GM12878 (cell line): ENCODE measurements at regions not wholly inside any gene's neighbourhood (a gene's known extent, or its start where the extent isn't known, plus 50 kb on each side); places are given as distances from the start of the nearest gene placed in this dataset.

Source experiments
- ATAC-seq: fragments of 200-7000 bp; cut with Tn5 transposase; 3 replicates; pipeline ENCODE4 v1.9.1; 2020; ENCODE audit warnings: mild to moderate bottlenecking, moderate library complexity
- BruUV-seq: library from RNA; stranded (reverse); fragments of 400-500 nt; replicated peaks from 2 replicates; lab custom pipeline; 2021; lab: Mats Ljungman, UMichigan
- CTCF ChIA-PET: fragments of 300-600 bp; sonication (Branson Sonifier 250); formaldehyde crosslinking; extraction: SDS; loops from one replicate; lab custom pipeline; 2021; ENCODE audit warnings: inconsistent platforms; lab: Yijun Ruan, JAX
- POLR2A ChIA-PET: fragments of 350-600 bp; formaldehyde crosslinking; extraction: SDS; loops from one replicate; lab custom pipeline; 2021; ENCODE audit warnings: inconsistent platforms; lab: Charles Lee
- RAD21 ChIA-PET: fragments of 300-600 bp; sonication (Branson Sonifier 250); formaldehyde crosslinking; loops from one replicate; lab custom pipeline; 2023; ENCODE audit warnings: antibody characterized with exemption; ENCODE audit not compliant: unreplicated experiment; lab: Charles Lee
- SMC1A ChIA-PET: fragments of 300-600 bp; sonication (Branson Sonifier 250); formaldehyde crosslinking; loops from one replicate; lab custom pipeline; 2023; ENCODE audit not compliant: unreplicated experiment, uncharacterized antibody; lab: Charles Lee
- DNase-seq: peaks from one replicate; pipeline ENCODE4 v3.0.0-alpha.2; 2011; ENCODE audit warnings: low read depth, low spot score
- FAIRE-seq: peaks from 3 replicates; lab custom pipeline; 2011; peaks lifted over from hg19 to GRCh38; lab: Jason Lieb, UNC
- H2AFZ ChIP-seq: 2 replicates; pipeline ENCODE4 v1.6.0; 2011; ENCODE audit warnings: low read depth, low read length, control low read depth; ENCODE audit not compliant: control insufficient read depth
- H3K27ac ChIP-seq: 2 replicates; pipeline ENCODE4 v1.5.1; 2011; ENCODE audit warnings: control low read depth; ENCODE audit not compliant: control insufficient read depth, insufficient read depth
- H3K27me3 ChIP-seq, 2 experiments: replicated peaks in 1 of 2; 2 replicates each; pipeline versions ENCODE4 v1.6.0 to v1.6.1; 2011; ENCODE audit warnings: low read length in 1 of 2; ENCODE audit not compliant: control insufficient read depth in 2 of 2, insufficient read depth in 2 of 2
- H3K36me3 ChIP-seq, 2 experiments: 2 replicates each; pipeline ENCODE4 v1.5.1; 2011; ENCODE audit warnings: low read length in 1 of 2; ENCODE audit not compliant: control insufficient read depth in 2 of 2, insufficient read depth in 2 of 2
- H3K4me1 ChIP-seq: 2 replicates; pipeline ENCODE4 v1.6.1; 2011; ENCODE audit warnings: mild to moderate bottlenecking, low read length, moderate library complexity, mixed read lengths; ENCODE audit not compliant: control insufficient read depth, insufficient read depth
- H3K4me2 ChIP-seq: 2 replicates; pipeline ENCODE4 v1.6.0; 2011; ENCODE audit warnings: control low read depth; ENCODE audit not compliant: control insufficient read depth, insufficient read depth
- H3K4me3 ChIP-seq: fragments of 200-600 bp; sonication (generic); 2 replicates; pipeline ENCODE4 v1.5.1; 2016
- H3K79me2 ChIP-seq: 2 replicates; pipeline ENCODE4 v1.6.0; 2011; ENCODE audit warnings: low read length; ENCODE audit not compliant: control insufficient read depth, insufficient read depth
- H3K9ac ChIP-seq: 2 replicates; pipeline ENCODE4 v1.8.0; 2011; ENCODE audit warnings: low read length, control low read depth, mixed read lengths; ENCODE audit not compliant: control insufficient read depth, insufficient read depth
- H3K9me3 ChIP-seq: replicated peaks from 3 replicates; pipeline ENCODE4 v1.5.1; 2011; ENCODE audit warnings: mild to moderate bottlenecking, low read length; ENCODE audit not compliant: control insufficient read depth, insufficient read depth
- H4K20me1 ChIP-seq: 2 replicates; pipeline ENCODE4 v1.6.0; 2011; ENCODE audit not compliant: control insufficient read depth, insufficient read depth
- E2F8 ChIP-seq: fragments of 450-650 bp; IDR thresholded peaks from 2 replicates; pipeline ENCODE4 v1.6.1; 2018; ENCODE audit warnings: mild to moderate bottlenecking, low read depth, moderate library complexity; ENCODE audit not compliant: partially characterized antibody
- E4F1 ChIP-seq: fragments of 450-650 bp; IDR thresholded peaks from 2 replicates; pipeline ENCODE4 v1.6.1; 2018; ENCODE audit warnings: borderline replicate concordance, mild to moderate bottlenecking; ENCODE audit not compliant: partially characterized antibody
- GATAD2B ChIP-seq: fragments of 450-650 bp; conservative IDR thresholded peaks from 2 replicates; pipeline ENCODE4 v1.6.1; 2017; ENCODE audit warnings: low read depth, mild to moderate bottlenecking, moderate library complexity
- JUND ChIP-seq: IDR thresholded peaks from 2 replicates; pipeline ENCODE4 v1.6.1; 2012; ENCODE audit warnings: low read depth, mild to moderate bottlenecking, low read length, improper control_type of control experiment, moderate library complexity
- RAD21 ChIP-seq: IDR thresholded peaks from 2 replicates; pipeline ENCODE4 v1.6.1; 2011; ENCODE audit warnings: mild to moderate bottlenecking, low read depth, low read length, moderate library complexity; ENCODE audit not compliant: insufficient read depth
- WGBS: methylation state at CpG from one replicate; pipeline ENCODE4 v1.1.6; 2016; ENCODE audit warnings: low lambda C conversion rate; ENCODE audit not compliant: insufficient replicate concordance, insufficient coverage; ENCODE audit errors: missing lambda C conversion rate; 5-methylcytosine and 5-hydroxymethylcytosine counted together
- in situ Hi-C: fragments of 300-500 bp; cut with MboI; formaldehyde crosslinking; loops from 9 replicates; pipeline ENCODE4 v1.14.3; 2018; ENCODE audit warnings: mixed read lengths
- intact Hi-C: fragments of 100-400 bp; cut with micrococcal nuclease; formaldehyde crosslinking; loops from one replicate; pipeline ENCODE4 v1.14.2; 2022; ENCODE audit not compliant: unreplicated experiment

GRCh38 chr7:112986256-112987031, 100.2 kb downstream of the GPR85 start:
- 2% methylated on average over 3 of the region's 3 CpGs for WGBS
- ATAC-seq (no peak), FAIRE-seq (no peak), DNase-seq (no peak)
- in situ Hi-C loops: no loop called here
- Histone ChIP-seq H3K27me3 (no peaks in the 10 kb centered on the region), H3K9me3 (no peaks in the 10 kb centered on the region), H2AFZ (no peak overlapping the region), H3K36me3 (no peaks in the 10 kb centered on the region), H3K79me2 (no peaks in the 10 kb centered on the region), H3K4me1 (peaks cover 8% of the 10 kb centered on the region), H3K9ac (no peak overlapping the region)
- CTCF ChIA-PET: interaction anchor here (1.4 kb wide), 1 partner anchor 20 kb away, joined by 3 read pairs; no protein-coding TSS in a partner anchor
- BruUV-seq: no TSS peak
- SMC1A ChIA-PET: no interaction called here
- RAD21 ChIA-PET: no interaction called here
- intact Hi-C loops: no loop called here
- POLR2A ChIA-PET: no interaction called here
- TF ChIP-seq RAD21: no peak
- TF ChIP-seq E2F8: no peak
- no peak for TF ChIP-seq E4F1
- no peak for TF ChIP-seq GATAD2B
- TF ChIP-seq JUND: no peak
- TF ChIP-seq, all 136 proteins: peak for 0
- Histone ChIP-seq H3K4me3 (no peak overlapping the region), H3K27ac (no peak overlapping the region), H4K20me1 (no peaks in the 10 kb centered on the region), H3K4me2 (no peak overlapping the region)
